ENCODE measurements at regions not wholly inside any gene's neighbourhood (a gene's known extent, or its start where the extent isn't known, plus 50 kb on each side); places are given as distances from the start of the nearest gene placed in this dataset.
"Not testable (repeated sequence)": the region's sequence is repeated elsewhere in the genome, so short reads cannot be mapped to it uniquely, and the experiment has no call there.

DNA sequence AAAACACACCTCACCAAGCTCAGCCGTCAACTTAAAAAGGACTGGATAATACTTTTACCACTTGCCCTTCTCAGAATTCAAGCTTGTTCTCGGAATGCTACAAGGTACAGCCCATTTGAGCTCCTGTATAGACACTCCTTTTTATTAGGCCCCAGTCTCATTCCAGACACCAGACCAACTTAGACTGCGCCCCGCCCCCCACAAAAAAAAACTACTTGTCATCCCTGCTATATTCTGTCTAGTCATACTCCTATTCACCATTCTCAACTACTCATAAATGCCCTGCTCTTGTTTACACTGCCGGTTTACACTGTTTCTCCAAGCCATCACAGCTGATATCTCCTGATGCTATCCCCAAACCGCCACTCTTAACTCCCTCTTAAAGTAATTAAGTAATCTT lies 1220.5 kb downstream of the OTOL1 start:
- not testable (repeated sequence) for H3K4me3 ChIP-seq, H3K27ac ChIP-seq

DNA sequence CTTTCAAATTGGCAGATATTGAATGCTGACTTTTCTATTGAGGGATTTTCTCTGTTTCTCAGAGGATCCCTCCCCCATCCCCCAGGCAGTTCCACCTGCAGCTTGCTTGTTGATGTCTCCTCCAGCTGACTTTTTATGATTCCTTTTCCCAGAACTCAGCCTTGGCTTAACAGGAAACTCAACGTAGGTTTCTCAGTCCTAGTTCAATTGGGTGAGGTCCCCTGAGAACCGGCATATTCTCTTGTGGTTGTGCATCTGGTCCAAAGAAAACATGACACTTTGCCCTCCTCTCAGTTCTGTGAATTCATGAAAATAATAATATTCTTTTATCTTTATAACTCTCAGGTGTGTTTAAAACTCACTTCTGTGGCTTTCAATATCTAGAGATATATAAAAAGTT lies 1222.1 kb downstream of the OTOL1 start:
- no peak overlapping the region for H3K27ac ChIP-seq
- H3K4me3 ChIP-seq: no peak overlapping the region

DNA sequence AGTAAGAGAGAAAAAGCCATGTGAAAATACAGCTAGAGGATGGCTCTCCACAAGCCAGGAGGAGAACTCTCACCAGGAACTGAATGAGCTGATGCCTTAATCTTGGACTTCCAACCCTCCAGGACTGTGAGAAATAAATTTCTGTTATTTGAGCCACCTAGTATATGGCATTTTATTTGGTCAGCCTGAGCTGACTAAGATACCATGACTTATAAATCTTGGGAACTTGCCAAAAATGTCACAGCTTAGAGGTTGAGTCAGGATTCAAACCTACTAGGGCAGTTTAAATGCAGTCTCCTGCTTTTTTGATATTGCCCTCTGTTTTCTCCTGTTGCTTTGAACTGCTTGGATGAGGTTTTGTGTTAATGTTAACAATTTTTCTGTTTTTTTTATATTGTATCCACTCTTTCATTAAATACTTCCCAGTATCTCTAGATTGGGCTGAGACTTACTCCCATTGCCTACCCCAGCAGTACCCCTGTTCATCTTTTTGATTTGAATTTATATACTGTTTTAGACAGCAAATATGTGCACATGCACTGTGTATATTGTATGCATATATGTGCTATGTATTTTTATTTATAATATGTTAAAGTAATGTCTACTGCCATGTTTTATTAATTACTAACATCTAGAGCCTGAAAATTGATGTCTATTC lies 1223.2 kb downstream of the OTOL1 start:
- Histone ChIP-seq H3K4me3 (no peak overlapping the region), H3K27ac (no peak overlapping the region)

DNA sequence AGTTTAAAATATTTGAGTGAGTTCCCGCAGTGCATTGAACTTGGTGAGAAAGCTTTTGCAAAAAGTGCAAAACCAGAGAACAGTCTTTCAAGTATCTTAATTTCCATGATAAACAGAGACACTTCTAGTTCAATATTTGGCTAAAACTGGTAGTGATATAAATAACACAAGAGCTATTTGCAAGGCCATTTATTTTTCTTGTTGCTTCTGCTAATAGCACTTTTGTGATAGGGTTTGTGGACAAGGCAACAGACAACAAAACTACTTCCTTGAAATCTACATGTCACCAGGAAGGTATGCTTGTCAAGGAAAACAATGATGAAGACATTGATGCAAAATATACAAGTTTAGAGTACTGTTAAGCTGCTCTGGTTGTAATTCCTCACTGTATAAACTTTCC lies 1225.1 kb downstream of the OTOL1 start:
- H3K4me3 ChIP-seq: no peak overlapping the region
- H3K27ac ChIP-seq: no peak overlapping the region

DNA sequence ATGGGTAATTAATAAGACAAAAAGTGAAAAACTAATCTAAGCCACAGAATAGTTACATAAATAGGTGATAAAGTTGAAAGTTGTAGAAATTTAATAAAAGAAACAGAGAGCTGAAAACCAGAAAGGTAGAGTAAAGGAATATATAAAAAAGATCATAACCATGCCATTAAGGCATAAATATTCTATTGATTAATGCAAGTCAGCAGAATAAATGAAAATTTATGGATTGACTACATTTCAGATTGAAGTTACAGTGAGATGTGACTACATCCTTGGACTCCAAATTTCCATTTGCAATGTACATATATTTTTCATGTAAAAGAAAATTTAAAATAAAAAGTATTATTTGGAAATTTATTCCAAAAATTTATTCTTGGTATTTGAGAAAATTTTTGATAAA lies 1225.7 kb downstream of the OTOL1 start:
- Histone ChIP-seq H3K4me3 (no peak overlapping the region), H3K27ac (no peak overlapping the region)

DNA sequence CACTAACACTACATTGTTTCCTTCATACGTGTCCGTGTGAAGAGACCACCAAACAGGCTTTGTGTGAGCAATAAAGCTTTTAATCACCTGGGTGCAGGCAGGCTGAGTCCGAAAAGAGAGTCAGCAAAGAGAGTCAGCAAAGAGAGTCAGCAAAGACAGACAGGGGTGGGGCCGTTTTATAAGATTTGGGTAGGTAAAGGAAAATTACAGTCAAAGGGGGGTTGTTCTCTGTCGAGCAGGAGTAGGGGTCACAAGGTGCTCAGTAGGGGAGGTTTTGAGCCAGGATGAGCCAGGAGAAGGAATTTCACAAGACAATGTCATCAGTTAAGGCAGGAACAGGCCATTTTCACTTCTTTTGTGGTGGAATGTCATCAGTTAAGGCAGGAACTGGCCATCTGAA lies 1226.2 kb downstream of the OTOL1 start:
- not testable (repeated sequence) for H3K4me3 ChIP-seq, H3K27ac ChIP-seq

DNA sequence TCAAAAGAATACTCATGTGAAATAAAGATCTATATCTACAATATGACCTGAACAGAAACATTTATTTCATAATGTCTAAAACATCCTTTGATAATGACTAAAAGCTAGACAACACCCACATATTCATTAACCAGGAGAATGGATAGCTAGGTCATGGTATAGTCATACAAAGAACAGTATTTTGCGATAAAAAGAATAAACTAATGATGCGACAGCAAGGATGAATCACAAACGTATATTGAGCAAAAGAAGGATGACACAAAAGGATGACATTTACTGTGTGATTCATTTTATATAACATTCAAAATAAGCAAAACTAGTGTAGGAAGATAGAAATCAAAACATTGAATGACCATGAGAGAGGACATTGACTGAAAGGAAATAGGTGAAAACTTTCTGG lies 1233.1 kb downstream of the OTOL1 start:
- Histone ChIP-seq H3K27ac (no peak overlapping the region), H3K4me3 (no peak overlapping the region)

DNA sequence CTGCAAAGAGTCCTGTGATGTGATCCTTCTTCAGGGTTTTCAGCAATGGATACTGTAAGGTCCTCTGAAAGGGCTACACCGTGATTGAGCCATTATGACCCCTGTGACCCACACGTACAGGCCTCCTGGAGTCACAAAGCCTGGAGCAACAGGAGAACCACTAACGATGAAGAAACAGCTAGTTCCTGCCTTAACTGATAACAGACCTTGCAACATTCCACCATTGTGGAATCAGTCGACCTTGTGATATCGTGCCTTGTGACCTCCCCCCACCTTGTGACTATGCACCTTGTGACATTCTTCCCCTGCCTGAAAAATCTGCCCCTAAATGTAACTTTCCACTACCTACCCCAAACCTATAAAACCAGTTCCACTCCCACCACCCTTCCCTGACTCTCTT lies 1235.4 kb downstream of the OTOL1 start:
- H3K4me3 ChIP-seq, H3K27ac ChIP-seq: not testable (repeated sequence)

DNA sequence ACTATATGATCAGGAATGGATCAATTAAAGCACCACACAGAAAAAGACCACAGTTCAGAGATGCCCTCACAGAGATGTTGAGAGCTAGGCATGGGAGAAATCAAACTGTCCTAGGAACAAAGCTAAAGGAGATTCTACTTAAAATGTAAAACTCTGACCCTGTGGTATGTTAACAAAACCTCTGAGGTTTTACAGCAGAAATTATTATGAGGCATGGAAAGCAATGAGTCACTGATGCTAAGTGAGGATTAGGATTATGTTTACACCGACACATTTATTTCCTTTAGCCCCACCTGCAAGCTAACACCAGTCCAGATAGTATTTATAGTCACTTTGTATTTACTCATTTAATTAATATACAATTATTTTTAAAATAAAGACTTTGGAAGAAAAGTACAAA lies 1242.2 kb downstream of the OTOL1 start:
- Histone ChIP-seq H3K27ac (no peak overlapping the region), H3K4me3 (no peak overlapping the region)

DNA sequence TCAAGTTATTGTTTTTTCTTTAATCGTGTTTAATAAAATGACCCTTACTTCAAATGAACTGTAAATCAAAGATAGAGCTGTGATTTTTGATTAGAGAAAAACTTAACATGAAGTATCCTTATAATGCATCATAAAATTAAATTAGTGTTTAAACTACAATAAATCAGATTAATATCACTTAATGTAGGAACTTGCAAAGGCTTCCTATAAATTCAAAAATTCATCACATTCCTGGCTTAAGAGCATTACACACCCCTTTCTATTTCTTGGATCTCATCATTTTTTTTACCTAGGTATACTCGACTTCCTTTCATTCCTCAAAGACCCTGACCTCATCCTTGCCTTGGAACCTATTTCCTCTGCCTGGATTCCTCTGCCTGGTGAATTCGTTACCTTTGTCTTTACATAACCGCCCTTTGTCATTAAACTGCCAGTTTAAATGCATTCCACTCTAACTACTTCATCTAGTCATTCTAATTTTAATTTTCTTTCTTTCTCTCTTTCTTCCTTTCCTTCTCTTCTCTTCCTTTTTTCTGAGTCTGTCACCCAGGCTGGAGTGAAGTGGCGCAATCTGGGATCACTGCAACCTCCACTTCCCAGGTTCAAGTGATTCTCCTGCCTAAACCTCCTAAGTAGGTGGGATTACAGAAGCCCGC lies 1244.5 kb downstream of the OTOL1 start:
- no peak overlapping the region for H3K4me3 ChIP-seq
- no peak overlapping the region for H3K27ac ChIP-seq

DNA sequence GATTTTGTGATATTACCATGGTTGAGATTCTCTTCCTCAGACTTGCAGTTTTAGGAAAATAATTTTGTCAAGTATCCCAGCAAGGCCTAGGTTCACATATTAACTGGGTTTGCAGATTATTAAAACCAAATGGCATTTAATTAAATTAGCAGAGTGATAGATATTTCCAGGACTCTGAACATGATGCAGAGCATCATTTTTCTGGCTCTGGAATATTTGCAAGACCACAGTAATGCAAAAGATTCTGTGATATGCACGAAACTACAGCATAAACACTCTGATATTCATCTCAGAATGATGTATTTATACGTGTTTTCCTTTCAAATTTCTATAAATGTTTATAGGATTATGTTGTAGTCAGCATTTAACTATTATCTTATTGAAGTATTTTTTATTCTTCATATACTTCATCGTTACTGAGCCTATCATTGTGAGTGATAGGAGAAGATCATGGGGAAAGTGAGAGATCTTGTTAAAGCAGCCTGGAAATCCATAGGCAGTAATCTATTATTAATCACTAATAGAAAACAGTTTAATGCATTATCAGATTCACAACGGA lies 1245.6 kb downstream of the OTOL1 start:
- Histone ChIP-seq H3K4me3 (no peak overlapping the region), H3K27ac (no peak overlapping the region)

DNA sequence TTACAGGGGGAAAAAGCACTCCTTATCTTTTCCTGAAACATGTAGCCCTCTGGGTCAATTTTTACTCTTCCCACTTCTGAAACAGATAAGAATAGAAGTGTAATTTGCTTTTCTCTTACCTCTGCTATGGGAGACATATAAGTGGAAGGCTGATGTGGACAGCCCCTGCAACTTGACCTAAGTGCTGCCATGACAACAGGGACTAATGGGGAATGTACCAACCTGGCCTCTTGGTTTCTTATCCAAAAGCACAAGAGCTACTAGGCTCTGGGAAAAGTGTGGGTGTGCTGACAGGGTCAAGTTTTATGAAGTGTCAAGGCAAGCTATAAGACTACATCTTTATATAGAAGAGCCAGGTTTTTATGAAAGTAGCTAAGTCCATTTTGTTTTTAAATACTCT lies 1246.5 kb downstream of the OTOL1 start:
- no peak overlapping the region for H3K27ac ChIP-seq
- H3K4me3 ChIP-seq: no peak overlapping the region

DNA sequence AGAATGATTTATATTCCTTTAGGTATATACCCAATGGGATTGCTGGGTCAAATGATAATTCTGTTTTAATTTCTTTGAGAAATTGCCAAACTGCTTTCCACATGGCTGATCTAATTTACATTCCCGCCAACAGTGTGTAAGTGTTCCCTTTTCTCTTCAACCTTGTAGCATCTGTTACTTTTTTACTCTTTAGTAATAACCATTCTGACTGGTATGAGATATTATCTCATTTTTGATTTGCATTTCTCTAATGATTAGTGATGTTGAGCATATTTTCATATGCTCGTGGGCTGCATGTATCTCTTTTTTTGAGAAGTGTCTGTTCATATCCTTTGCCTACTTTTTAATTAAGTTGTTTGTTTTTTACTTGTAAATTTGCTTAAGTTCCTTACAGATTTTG lies 1264.2 kb downstream of the OTOL1 start:
- Histone ChIP-seq H3K4me3 (no peak overlapping the region), H3K27ac (no peak overlapping the region)

DNA sequence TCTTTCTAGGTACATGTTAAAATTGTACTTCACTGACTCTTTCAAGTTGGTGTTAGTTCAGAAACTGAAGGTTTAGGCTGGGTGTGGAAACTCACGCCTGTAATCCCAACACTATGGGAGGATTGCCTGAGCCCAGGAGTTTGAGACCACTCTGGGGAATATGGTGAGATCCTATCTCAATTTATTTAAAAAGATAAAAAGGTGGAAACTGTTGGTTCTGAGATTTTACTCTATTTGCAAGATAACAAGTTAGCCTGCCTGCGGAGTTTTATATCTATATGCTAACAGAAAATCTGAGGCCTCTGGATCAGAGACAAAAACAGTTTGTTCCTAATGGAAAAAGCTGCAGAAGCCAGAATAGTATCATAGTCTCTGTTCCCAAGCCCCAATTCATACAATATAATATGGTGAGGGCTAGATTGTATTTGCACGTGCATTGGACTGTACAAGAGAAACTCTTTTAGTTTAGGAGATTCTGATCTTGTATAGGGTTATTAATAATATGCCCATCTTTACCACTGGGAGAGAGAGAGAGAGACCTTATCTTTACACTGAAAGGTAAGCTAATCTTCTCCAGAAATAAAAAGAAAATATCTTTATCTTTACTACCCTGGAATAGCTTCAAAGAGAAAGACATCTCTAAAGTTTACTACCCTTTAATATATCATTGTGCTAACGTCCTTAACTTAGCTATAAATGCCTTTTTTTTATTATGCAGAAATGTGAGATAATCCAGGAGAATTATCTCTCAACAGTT lies 1267.6 kb downstream of the OTOL1 start:
- no peak overlapping the region for H3K27ac ChIP-seq

DNA sequence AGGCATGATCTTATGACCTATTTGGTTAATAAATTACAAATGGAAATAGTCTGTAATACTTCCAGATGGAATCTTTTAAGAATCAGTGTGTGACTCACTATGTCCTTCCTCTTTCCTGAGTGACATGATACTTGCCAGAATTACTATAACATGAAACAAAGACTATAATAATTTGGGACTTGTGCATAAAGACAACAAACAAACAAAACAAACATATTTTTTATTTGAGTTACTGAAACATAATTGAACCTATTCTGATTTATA lies 1268.1 kb downstream of the OTOL1 start:
- H3K27ac ChIP-seq: no peak overlapping the region

More for the DNA sequence above, 1267.6 kb downstream of the OTOL1 start:
- H3K4me3 ChIP-seq: no peak overlapping the region

DNA sequence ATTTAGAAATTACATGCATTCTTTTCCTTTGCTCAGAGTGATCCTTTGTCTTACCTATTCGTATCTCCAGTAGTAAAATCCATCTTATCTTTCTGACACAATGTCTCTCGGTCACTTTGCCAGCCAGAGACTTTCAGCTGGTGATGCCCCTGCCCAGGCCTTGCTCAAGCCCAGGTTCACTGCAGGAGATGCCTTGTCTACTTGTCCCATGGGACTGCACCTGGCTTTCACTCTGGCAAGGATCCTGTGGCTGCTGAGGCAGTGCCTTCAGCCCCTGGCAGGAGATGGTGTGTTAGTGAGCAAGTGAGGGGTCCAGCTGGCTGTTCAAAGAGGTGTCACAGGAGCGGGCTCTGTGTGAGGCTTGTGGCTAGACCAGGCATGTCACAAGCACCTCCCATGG lies 1268.9 kb downstream of the OTOL1 start:
- H3K27ac ChIP-seq: no peak overlapping the region
- no peak overlapping the region for H3K4me3 ChIP-seq

More for the DNA sequence above, 1268.1 kb downstream of the OTOL1 start:
- no peak overlapping the region for H3K4me3 ChIP-seq

DNA sequence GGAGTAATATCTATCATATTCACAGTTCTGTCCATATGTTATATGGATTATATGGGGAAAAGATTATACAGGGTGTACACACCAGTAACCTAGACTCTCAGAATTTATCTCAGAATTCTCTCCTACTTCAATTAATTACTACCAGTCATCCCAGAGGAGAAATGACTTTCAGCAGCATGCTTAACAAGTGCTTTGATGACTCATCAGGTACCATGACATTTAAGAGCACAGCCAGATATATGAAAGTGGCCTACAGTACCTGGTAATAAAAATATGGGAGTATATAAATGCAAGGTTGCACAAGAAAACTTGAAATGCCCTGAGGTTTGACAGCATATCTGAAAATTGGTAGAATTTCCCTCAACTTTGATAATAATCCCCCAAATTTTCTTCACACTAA lies 1273.0 kb downstream of the OTOL1 start:
- H3K27ac ChIP-seq: no peak overlapping the region
- H3K4me3 ChIP-seq: no peak overlapping the region

DNA sequence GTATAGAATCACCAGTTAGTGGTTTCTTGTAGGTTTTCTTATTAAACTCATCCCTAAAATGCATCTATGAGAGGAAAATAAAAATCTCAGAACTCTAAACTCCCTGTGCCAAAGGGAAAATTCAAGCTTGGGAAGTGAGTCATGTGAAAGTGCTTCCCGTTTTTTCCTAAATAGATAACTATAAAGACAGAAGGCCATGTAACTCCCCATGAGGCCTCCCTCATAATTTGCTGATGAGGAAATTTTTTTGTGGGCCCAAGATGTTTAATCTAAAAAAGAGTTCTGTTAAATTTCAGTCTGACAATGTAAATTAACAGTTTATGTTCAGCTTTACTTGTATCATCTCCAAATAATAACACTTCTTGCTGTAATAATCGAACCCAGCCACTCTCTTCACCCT lies 1273.9 kb downstream of the OTOL1 start:
- Histone ChIP-seq H3K4me3 (no peak overlapping the region), H3K27ac (no peak overlapping the region)

DNA sequence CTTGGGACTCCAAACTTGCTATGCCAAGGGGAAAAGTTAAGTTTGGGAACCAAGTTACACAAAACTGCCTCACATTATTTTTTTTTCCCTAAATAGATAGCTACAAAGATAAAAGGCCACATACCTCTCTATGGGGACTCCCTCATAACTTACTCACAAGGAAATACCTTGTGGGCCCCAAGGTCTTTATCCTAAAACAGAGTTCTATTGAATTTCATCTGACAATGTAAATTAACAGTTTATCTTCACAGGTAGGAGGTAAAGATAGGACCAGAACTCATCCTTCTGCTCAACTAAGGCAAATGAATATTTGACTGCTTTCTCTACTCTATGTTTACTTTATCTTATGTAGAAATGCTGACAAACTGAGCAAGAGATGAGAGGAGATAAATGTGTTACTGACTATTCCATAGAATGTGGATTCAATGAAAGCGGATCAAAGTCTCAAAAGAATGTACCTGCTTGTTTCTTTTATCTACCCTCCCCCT lies 1278.0 kb downstream of the OTOL1 start:
- no peak overlapping the region for H3K4me3 ChIP-seq

DNA sequence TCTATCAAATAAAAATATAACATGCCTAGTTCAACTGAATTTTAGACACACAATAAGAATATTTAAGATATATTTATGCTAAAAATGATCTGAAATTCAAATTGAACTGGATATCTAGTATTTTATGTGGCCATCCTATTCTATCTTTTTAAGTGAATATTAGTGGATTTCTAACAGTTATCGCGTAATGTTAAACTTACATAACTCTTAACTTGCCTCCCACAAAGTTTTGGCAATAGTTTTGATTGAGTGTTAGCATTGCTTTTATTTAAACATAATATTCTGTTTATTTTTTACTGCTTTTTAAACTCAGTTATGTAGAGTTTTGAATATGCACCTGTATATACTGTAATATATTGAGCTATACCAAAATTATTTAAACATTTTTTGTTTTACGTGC lies 1279.5 kb downstream of the OTOL1 start:
- Histone ChIP-seq H3K27ac (no peak overlapping the region), H3K4me3 (no peak overlapping the region)

More for the DNA sequence above, 1278.0 kb downstream of the OTOL1 start:
- no peak overlapping the region for H3K27ac ChIP-seq

DNA sequence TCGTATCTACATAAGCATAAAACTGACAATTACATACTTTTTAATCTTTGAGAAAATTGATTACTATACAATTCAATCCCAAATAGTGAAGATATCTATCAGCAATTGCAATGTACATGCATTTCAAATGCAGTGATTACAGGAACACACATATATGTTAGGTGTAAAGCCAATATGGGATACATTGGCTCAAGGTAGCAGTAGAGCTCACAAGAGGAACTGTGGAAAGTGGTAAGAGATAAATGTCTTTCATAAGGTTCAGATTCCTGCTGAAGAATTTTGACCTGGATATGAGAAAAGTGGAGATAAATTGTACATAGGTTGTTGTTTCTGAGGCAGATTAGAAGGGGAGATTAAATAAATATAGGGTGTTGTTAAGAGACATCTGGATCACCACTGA lies 1280.5 kb downstream of the OTOL1 start:
- Histone ChIP-seq H3K27ac (no peak overlapping the region), H3K4me3 (no peak overlapping the region)

All from skin epidermis (tissue), 12 donors.